ENCODE measurements at regions not wholly inside any gene's neighbourhood (a gene's known extent, or its start where the extent isn't known, plus 50 kb on each side); places are given as distances from the start of the nearest gene placed in this dataset.
A peak's percentile ranks its signal among the peaks of the same experiment; 100 is the strongest.

GRCh38 chr5:155492191-155492590 is 478.6 kb downstream of the KIF4B start:
- DNase-seq (ENCODE audit: low spot score in 2 of 2): no peak
- Histone ChIP-seq H3K36me3 (replicated peaks) (no peaks in the 10 kb centered on the region), H3K4me3 (no peak overlapping the region), H3K27me3 (ENCODE audit: low read depth) (no peaks in the 10 kb centered on the region), H3K9me3 (no peaks in the 10 kb centered on the region), H3K4me1 (no peaks in the 10 kb centered on the region)
- in situ Hi-C loops (cut with MboI; ENCODE audit: low sequenced_read_pairs): no loop called here

GRCh38 chr5:155504606-155505005 is 491.1 kb downstream of the KIF4B start:
- H3K4me1 ChIP-seq: no peaks in the 10 kb centered on the region
- in situ Hi-C loops (cut with MboI; ENCODE audit: low sequenced_read_pairs): no loop called here
- H3K27me3 ChIP-seq (ENCODE audit: low read depth): no peaks in the 10 kb centered on the region
- H3K4me3 ChIP-seq: no peak overlapping the region
- H3K36me3 ChIP-seq (replicated peaks): no peaks in the 10 kb centered on the region
- no peak for DNase-seq (ENCODE audit: low spot score in 2 of 2)
- no peaks in the 10 kb centered on the region for H3K9me3 ChIP-seq

- no peaks in the 10 kb centered on the region for H3K9me3 ChIP-seq
- H3K4me1 ChIP-seq: no peaks in the 10 kb centered on the region
- in situ Hi-C loops (cut with MboI; ENCODE audit: low sequenced_read_pairs): no loop called here
- H3K4me3 ChIP-seq: no peak overlapping the region
- DNase-seq (ENCODE audit: low spot score in 2 of 2): no peak
- H3K36me3 ChIP-seq (replicated peaks): no peaks in the 10 kb centered on the region
- no peaks in the 10 kb centered on the region for H3K27me3 ChIP-seq (ENCODE audit: low read depth)
These were observed 493.8 kb downstream of the KIF4B start for GRCh38 chr5:155507363-155507762.

- H3K4me3 ChIP-seq: no peak overlapping the region
- no peaks in the 10 kb centered on the region for H3K27me3 ChIP-seq (ENCODE audit: low read depth)
- no peak for DNase-seq (ENCODE audit: low spot score in 2 of 2)
- H3K9me3 ChIP-seq: no peaks in the 10 kb centered on the region
- no peaks in the 10 kb centered on the region for H3K36me3 ChIP-seq (replicated peaks)
- in situ Hi-C loops (cut with MboI; ENCODE audit: low sequenced_read_pairs): no loop called here
- H3K4me1 ChIP-seq: no peaks in the 10 kb centered on the region
These were observed 495.1 kb downstream of the KIF4B start for GRCh38 chr5:155508673-155509072.

- Histone ChIP-seq H3K27me3 (ENCODE audit: low read depth) (no peaks in the 10 kb centered on the region), H3K4me3 (no peak overlapping the region), H3K36me3 (replicated peaks) (no peaks in the 10 kb centered on the region), H3K4me1 (no peaks in the 10 kb centered on the region), H3K9me3 (no peaks in the 10 kb centered on the region)
- in situ Hi-C loops (cut with MboI; ENCODE audit: low sequenced_read_pairs): no loop called here
- no peak for DNase-seq (ENCODE audit: low spot score in 2 of 2)
These were observed 498.8 kb downstream of the KIF4B start for GRCh38 chr5:155512329-155512728.

GRCh38 chr5:155514105-155514563 is 500.6 kb downstream of the KIF4B start:
- H3K4me3 ChIP-seq: no peak overlapping the region
- no peaks in the 10 kb centered on the region for H3K27me3 ChIP-seq (ENCODE audit: low read depth)
- no peaks in the 10 kb centered on the region for H3K9me3 ChIP-seq
- in situ Hi-C loops (cut with MboI; ENCODE audit: low sequenced_read_pairs): no loop called here
- H3K4me1 ChIP-seq: no peaks in the 10 kb centered on the region
- H3K36me3 ChIP-seq (replicated peaks): no peaks in the 10 kb centered on the region
- DNase-seq (ENCODE audit: low spot score in 2 of 2): no peak

- no peak for DNase-seq (ENCODE audit: low spot score in 2 of 2)
- Histone ChIP-seq H3K4me1 (no peaks in the 10 kb centered on the region), H3K36me3 (replicated peaks) (no peaks in the 10 kb centered on the region), H3K9me3 (no peaks in the 10 kb centered on the region), H3K4me3 (no peak overlapping the region), H3K27me3 (ENCODE audit: low read depth) (no peaks in the 10 kb centered on the region)
- in situ Hi-C loops (cut with MboI; ENCODE audit: low sequenced_read_pairs): no loop called here
These were observed 509.0 kb downstream of the KIF4B start for GRCh38 chr5:155522540-155522939.

- in situ Hi-C loops (cut with MboI; ENCODE audit: low sequenced_read_pairs): no loop called here
- H3K27me3 ChIP-seq (ENCODE audit: low read depth): no peaks in the 10 kb centered on the region
These were observed 515.8 kb downstream of the KIF4B start for GRCh38 chr5:155529362-155529761.

GRCh38 chr5:155530046-155530445 is 516.5 kb downstream of the KIF4B start:
- Histone ChIP-seq H3K36me3 (replicated peaks) (no peaks in the 10 kb centered on the region), H3K9me3 (no peaks in the 10 kb centered on the region), H3K4me1 (no peaks in the 10 kb centered on the region), H3K27me3 (ENCODE audit: low read depth) (no peaks in the 10 kb centered on the region), H3K4me3 (no peak overlapping the region)
- no peak for DNase-seq (ENCODE audit: low spot score in 2 of 2)
- in situ Hi-C loops (cut with MboI; ENCODE audit: low sequenced_read_pairs): no loop called here

More at GRCh38 chr5:155529362-155529761, 515.8 kb downstream of the KIF4B start:
- Histone ChIP-seq H3K4me3 (no peak overlapping the region), H3K9me3 (no peaks in the 10 kb centered on the region), H3K36me3 (replicated peaks) (no peaks in the 10 kb centered on the region), H3K4me1 (no peaks in the 10 kb centered on the region)
- DNase-seq (ENCODE audit: low spot score in 2 of 2): no peak

GRCh38 chr5:155532621-155533311 is 519.2 kb downstream of the KIF4B start:
- in situ Hi-C loops (cut with MboI; ENCODE audit: low sequenced_read_pairs): no loop called here
- H3K4me3 ChIP-seq: no peak overlapping the region
- no peaks in the 10 kb centered on the region for H3K4me1 ChIP-seq
- no peaks in the 10 kb centered on the region for H3K9me3 ChIP-seq
- no peaks in the 10 kb centered on the region for H3K27me3 ChIP-seq (ENCODE audit: low read depth)
- no peak for DNase-seq (ENCODE audit: low spot score in 2 of 2)
- H3K36me3 ChIP-seq (replicated peaks): no peaks in the 10 kb centered on the region

- no peak overlapping the region for H3K4me3 ChIP-seq
- no peaks in the 10 kb centered on the region for H3K9me3 ChIP-seq
- no peaks in the 10 kb centered on the region; the same call in 1 of the 2 replicates for H3K4me1 ChIP-seq
- DNase-seq (ENCODE audit: low spot score in 2 of 2): peak in 1 of 2 experiments; percentile 16
- no peaks in the 10 kb centered on the region for H3K36me3 ChIP-seq (replicated peaks)
- no peaks in the 10 kb centered on the region for H3K27me3 ChIP-seq (ENCODE audit: low read depth)
- in situ Hi-C loops (cut with MboI; ENCODE audit: low sequenced_read_pairs): no loop called here
These were observed 526.5 kb downstream of the KIF4B start for GRCh38 chr5:155540000-155540595.

GRCh38 chr5:155546075-155546474 is 532.5 kb downstream of the KIF4B start:
- Histone ChIP-seq H3K4me3 (no peak overlapping the region), H3K9me3 (no peaks in the 10 kb centered on the region), H3K27me3 (ENCODE audit: low read depth) (no peaks in the 10 kb centered on the region), H3K4me1 (no peaks in the 10 kb centered on the region), H3K36me3 (replicated peaks) (no peaks in the 10 kb centered on the region)
- no peak for DNase-seq (ENCODE audit: low spot score in 2 of 2)
- in situ Hi-C loops (cut with MboI; ENCODE audit: low sequenced_read_pairs): no loop called here

GRCh38 chr5:155554500-155554899 is 540.9 kb downstream of the KIF4B start:
- in situ Hi-C loops (cut with MboI; ENCODE audit: low sequenced_read_pairs): no loop called here
- no peak for DNase-seq (ENCODE audit: low spot score in 2 of 2)
- no peaks in the 10 kb centered on the region for H3K9me3 ChIP-seq

GRCh38 chr5:155556222-155556621 is 542.7 kb downstream of the KIF4B start:
- Histone ChIP-seq H3K36me3 (replicated peaks) (no peaks in the 10 kb centered on the region), H3K9me3 (no peaks in the 10 kb centered on the region), H3K27me3 (ENCODE audit: low read depth) (no peaks in the 10 kb centered on the region), H3K4me1 (no peaks in the 10 kb centered on the region), H3K4me3 (no peak overlapping the region)
- no peak for DNase-seq (ENCODE audit: low spot score in 2 of 2)
- in situ Hi-C loops (cut with MboI; ENCODE audit: low sequenced_read_pairs): no loop called here

More at GRCh38 chr5:155554500-155554899, 540.9 kb downstream of the KIF4B start:
- Histone ChIP-seq H3K27me3 (ENCODE audit: low read depth) (no peaks in the 10 kb centered on the region), H3K4me3 (no peak overlapping the region), H3K36me3 (replicated peaks) (no peaks in the 10 kb centered on the region), H3K4me1 (no peaks in the 10 kb centered on the region)
